HG03432 (cell line): ENCODE measurements at regions not wholly inside any gene's neighbourhood (a gene's known extent, or its start where the extent isn't known, plus 50 kb on each side); places are given as distances from the start of the nearest gene placed in this dataset.
A peak's percentile ranks its signal among the peaks of the same experiment; 100 is the strongest.

Experiments used
- ATAC-seq: cut with Tn5 transposase; IDR thresholded peaks from one replicate; pipeline ENCODE4 v1.9.1; 2021; ENCODE audit warnings: mild to moderate bottlenecking, moderate library complexity; ENCODE audit not compliant: unreplicated experiment

- no peak for ATAC-seq
Measured at GRCh38 chr3:160163229-160163878, 61.9 kb upstream of the C3orf80 start.

DNA sequence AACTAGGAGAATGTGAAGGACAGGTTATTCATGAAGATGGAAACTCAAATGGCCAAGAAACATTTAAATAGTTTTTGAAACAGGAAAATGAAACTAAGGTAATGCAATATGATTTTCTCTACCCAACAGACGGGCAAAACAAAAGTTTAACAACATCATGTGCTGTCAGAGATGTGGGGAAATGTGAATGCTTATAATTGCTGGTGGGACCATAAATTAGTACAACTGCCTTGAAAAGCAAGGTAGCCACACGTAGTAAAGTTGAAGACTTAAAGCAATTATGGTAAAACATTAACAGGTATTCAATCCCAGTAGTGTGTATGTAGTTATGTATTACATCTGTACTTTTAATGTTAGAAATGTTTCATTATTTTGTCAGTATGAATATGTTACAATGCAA, 57.0 kb upstream of the C3orf80 start:
- ATAC-seq, result no peak

GRCh38 chr3:160169139-160169976, 55.9 kb upstream of the C3orf80 start:
- no peak for ATAC-seq

- peak; percentile 84 for ATAC-seq
Measured at GRCh38 chr3:160170409-160171370, 54.5 kb upstream of the C3orf80 start.

DNA sequence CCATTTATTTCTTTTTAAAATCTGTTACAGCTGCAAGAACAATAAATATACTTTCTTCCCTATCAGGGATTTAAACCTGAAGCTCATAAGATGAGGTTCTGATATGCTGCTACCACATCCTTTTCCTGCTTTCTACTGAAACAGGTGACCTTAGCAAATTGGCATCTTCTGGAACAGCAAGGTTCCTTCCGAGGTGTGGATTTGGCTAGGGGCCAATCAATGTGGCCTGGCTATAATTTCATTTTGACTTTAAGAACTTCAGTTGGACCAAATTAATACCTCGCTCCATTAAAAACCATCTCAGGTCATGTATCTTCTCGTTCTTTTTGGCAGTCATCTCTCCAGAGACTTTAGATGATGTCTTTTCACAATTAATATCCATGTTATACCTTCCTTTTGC, 53.4 kb upstream of the C3orf80 start:
- no peak for ATAC-seq

GRCh38 chr3:160174621-160175020, 50.6 kb upstream of the C3orf80 start:
- ATAC-seq, result no peak
